WERI-Rb-1 (cell line): ENCODE measurements at regions not wholly inside any gene's neighbourhood (a gene's known extent, or its start where the extent isn't known, plus 50 kb on each side); places are given as distances from the start of the nearest gene placed in this dataset.

Experiments
- DNase-seq: peaks from one replicate; pipeline ENCODE4 v3.0.0-alpha.2; 2020
- H3K27ac ChIP-seq: fragments of 250-450 bp; sonication (Bioruptor Pico); 2 replicates; pipeline ENCODE4 v1.5.1; 2020; ENCODE audit warnings: mild to moderate bottlenecking, moderate library complexity
- H3K27me3 ChIP-seq: fragments of 250-450 bp; sonication (Bioruptor Pico); 2 replicates; pipeline ENCODE4 v1.5.1; 2021; ENCODE audit warnings: mild to moderate bottlenecking, low read depth, moderate library complexity; ENCODE audit not compliant: insufficient read depth, severe bottlenecking
- H3K36me3 ChIP-seq: fragments of 250-450 bp; sonication (Bioruptor Pico); 2 replicates; pipeline ENCODE4 v1.5.1; 2020; ENCODE audit warnings: mild to moderate bottlenecking, moderate library complexity
- H3K4me3 ChIP-seq: 2 replicates; pipeline ENCODE4 v1.5.1; 2011; ENCODE audit warnings: low read depth, mild to moderate bottlenecking, control low read depth, low read length
- H3K9me3 ChIP-seq: fragments of 250-450 bp; sonication (Bioruptor Pico); 2 replicates; pipeline ENCODE4 v1.5.1; 2021; ENCODE audit warnings: mild to moderate bottlenecking, moderate library complexity; ENCODE audit not compliant: severe bottlenecking
- CTCF ChIP-seq: IDR thresholded peaks from 2 replicates; pipeline ENCODE4 v1.5.1; 2011; ENCODE audit warnings: low read depth, mild to moderate bottlenecking, control low read depth, inconsistent platforms, low read length

GRCh38 chr6:56407883-56408410, 160.6 kb upstream of the COL21A1 start:
- no peak overlapping the region for H3K27ac ChIP-seq
- H3K27me3 ChIP-seq, result no peaks in the 10 kb centered on the region
- DNase-seq, result no peak
- H3K9me3 ChIP-seq, result no peaks in the 10 kb centered on the region
- H3K4me3 ChIP-seq, result no peak overlapping the region
- TF ChIP-seq CTCF, result no peak
- no peaks in the 10 kb centered on the region for H3K36me3 ChIP-seq

- Histone ChIP-seq H3K4me3 (no peak overlapping the region), H3K27ac (no peak overlapping the region)
- TF ChIP-seq CTCF, result no peak
Measured at GRCh38 chr6:56406276-56407269, 159.2 kb upstream of the COL21A1 start.

GRCh38 chr6:56404599-56404998, 157.2 kb upstream of the COL21A1 start:
- no peak for DNase-seq
- H3K36me3 ChIP-seq, result no peaks in the 10 kb centered on the region
- no peaks in the 10 kb centered on the region for H3K27me3 ChIP-seq
- no peak overlapping the region for H3K4me3 ChIP-seq
- no peak overlapping the region for H3K27ac ChIP-seq
- no peaks in the 10 kb centered on the region for H3K9me3 ChIP-seq
- TF ChIP-seq CTCF, result no peak

More at GRCh38 chr6:56406276-56407269, 159.2 kb upstream of the COL21A1 start:
- H3K27me3 ChIP-seq, result no peaks in the 10 kb centered on the region
- H3K9me3 ChIP-seq, result no peaks in the 10 kb centered on the region
- no peak for DNase-seq
- H3K36me3 ChIP-seq, result no peaks in the 10 kb centered on the region

- H3K27ac ChIP-seq, result no peak overlapping the region
- H3K27me3 ChIP-seq, result no peaks in the 10 kb centered on the region
- DNase-seq, result no peak
- H3K9me3 ChIP-seq, result no peaks in the 10 kb centered on the region
- no peak overlapping the region for H3K4me3 ChIP-seq
- TF ChIP-seq CTCF, result no peak
- no peaks in the 10 kb centered on the region for H3K36me3 ChIP-seq
Measured at GRCh38 chr6:56403745-56404144, 156.4 kb upstream of the COL21A1 start.

- Histone ChIP-seq H3K27me3 (no peaks in the 10 kb centered on the region), H3K36me3 (no peaks in the 10 kb centered on the region), H3K27ac (no peak overlapping the region), H3K4me3 (no peak overlapping the region), H3K9me3 (no peaks in the 10 kb centered on the region)
- no peak for DNase-seq
- TF ChIP-seq CTCF, result no peak
Measured at GRCh38 chr6:56401477-56402070, 154.2 kb upstream of the COL21A1 start.
